Kidney glomerular epithelial cell (primary cell): ENCODE measurements at regions not wholly inside any gene's neighbourhood (a gene's known extent, or its start where the extent isn't known, plus 50 kb on each side); places are given as distances from the start of the nearest gene placed in this dataset.
"Not testable (repeated sequence)": the region's sequence is repeated elsewhere in the genome, so short reads cannot be mapped to it uniquely, and the experiment has no call there.

ENCODE experiments used
- DNase-seq: peaks from one replicate; lab custom pipeline; 2025; lab: John Stamatoyannopoulos, UW

- not testable (repeated sequence) for DNase-seq
Observed at GRCh38 chr1:120617493-120617892, 106.3 kb upstream of the NBPF26 start.

GRCh38 chr1:120619867-120620692, 103.7 kb upstream of the NBPF26 start:
- not testable (repeated sequence) for DNase-seq

DNA sequence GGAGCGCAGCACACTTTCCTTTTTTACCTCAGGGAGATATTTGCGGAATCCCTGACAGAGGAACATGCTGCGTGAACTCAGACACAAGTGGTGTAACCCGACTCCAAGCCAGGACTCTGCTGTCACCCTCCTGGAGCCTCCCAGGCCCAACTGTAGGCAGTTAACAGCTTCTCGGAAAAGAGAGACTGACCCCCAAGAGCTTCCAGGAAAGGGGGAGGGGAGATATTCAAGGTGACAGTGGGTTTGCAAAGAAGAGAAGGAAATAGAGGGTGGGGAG, 103.1 kb upstream of the NBPF26 start:
- DNase-seq, result not testable (repeated sequence)

- not testable (repeated sequence) for DNase-seq
Observed at GRCh38 chr1:120621278-120621677, 102.5 kb upstream of the NBPF26 start.

DNA sequence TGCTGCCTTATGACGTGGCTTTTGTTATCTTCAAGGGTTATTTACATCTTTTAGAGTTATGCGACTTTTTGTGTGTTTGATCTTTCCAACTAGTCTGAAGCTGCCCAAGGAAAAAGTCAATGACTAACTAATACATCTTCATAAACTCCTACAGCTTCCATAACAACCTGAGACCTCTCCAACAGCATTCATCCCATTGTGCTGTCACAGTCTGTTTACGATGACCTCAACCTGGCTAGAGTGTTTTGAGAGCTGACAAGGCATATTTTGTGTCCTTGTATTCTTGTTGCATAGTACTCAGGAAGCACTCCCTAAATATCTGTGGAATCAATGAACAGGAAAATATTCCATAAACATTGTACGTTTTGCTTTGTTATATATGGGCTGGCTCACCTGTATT, 100.2 kb upstream of the NBPF26 start:
- DNase-seq, result not testable (repeated sequence)

DNA sequence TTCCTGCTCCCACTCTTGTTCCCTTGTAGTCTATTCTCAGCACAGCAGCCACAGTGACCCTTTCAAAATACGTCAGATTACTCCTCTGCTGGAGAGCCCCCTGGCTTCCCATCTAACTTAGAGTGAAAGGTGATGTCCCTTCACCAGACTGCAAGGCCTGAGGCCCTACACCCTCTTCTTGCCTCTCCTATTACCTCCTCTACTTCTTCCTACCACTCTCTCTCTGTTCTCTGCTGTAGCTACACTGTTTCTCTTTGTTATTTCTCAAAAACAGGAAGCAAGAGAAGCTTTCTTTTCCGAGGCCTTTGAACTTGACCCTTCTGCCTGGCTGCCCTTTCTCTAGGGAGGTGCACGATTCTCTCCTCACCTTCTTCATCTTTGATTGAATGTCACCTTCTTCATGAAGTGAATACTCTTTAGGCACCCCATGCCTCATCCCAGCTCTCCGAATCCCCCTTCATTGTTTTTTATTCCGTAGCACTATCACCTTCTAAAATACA, 99.1 kb upstream of the NBPF26 start:
- not testable (repeated sequence) for DNase-seq

DNA sequence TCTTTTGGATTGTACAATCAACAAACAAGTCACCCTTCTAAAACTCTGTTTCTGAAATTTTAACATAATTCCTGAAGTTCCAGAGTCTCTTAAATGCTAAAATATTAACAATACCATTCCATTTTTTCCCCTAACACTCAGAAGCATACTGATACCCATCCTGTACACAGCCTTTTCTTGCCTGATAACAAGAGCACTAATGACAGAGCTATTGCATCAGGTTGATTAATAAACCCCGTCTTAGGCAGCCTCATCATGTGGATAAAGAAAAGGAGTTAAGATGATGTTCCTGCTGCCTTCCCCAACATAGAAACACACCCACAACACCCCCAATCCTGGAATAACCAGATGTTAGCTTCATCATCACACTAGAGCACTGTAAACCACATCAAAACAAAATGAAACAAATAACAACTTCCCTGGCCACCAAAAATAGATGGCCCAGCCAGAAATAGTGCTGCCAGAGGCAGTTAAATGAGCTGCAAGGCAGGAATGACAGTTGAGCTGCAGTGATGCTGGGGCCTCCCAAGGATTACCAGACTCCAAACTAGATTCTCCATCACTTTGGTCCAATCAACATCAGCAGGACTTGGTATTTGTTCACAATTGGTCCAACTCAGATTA, 93.8 kb upstream of the NBPF26 start:
- DNase-seq, result not testable (repeated sequence)

GRCh38 chr1:120634816-120635806, 88.6 kb upstream of the NBPF26 start:
- DNase-seq, result not testable (repeated sequence)

DNA sequence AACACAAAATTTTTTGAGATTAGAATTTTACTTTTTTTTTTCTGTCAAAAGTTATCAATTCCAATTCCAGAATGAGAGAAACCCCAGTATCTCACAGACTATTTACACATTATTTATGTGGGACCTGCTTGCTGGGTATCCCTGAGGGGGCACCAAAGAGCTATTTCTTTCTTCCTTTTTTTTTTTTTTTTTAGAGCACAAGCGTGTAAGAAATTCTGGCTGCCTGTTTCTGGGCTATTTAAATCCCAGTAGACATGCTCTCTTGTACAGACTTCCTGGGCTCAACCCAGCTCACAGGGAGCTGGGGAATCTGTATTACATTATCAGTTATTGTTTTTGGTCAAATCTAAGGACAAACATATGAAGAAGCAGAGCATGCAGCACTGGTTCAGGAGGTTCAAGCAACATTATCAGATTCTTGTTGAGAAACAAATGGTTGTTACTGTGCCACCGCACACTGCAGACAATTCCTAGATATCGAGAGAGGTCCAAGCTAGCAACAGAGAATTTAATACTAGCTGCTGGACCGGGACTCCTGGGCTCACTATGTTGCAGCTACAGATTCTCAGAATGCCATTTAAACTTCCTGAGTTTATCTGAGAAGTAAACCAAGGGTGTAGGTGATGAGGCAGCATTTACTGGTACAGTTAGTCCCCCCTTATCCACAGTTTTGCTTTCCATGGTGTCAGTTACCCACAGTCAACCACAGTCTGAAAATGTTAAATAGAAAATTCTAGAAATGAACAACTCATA, 83.3 kb upstream of the NBPF26 start:
- DNase-seq, result not testable (repeated sequence)

- DNase-seq, result not testable (repeated sequence)
Observed at GRCh38 chr1:120641014-120641302, 82.8 kb upstream of the NBPF26 start.

GRCh38 chr1:120647182-120647581, 76.6 kb upstream of the NBPF26 start:
- DNase-seq, result not testable (repeated sequence)

GRCh38 chr1:120648915-120649623, 74.7 kb upstream of the NBPF26 start:
- not testable (repeated sequence) for DNase-seq

DNA sequence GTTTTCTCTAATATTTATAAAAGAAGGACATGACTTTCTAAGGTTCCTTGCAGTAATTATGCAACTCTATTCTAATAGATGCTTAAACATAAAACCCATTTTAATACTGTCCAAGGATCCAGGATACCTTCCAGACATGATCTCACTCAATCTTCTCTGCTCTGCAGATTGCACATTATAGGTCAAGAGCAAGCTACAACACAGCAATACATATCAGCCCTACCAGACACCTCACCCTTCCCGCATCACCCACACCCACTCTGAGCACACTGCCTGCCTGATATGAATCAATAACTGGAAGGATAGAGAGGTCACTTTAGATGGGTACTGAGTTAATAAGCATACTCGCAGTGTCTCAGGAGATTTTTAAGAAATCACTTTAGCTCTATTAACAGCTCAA, 74.0 kb upstream of the NBPF26 start:
- DNase-seq, result not testable (repeated sequence)

GRCh38 chr1:120654114-120654513, 69.6 kb upstream of the NBPF26 start:
- DNase-seq, result not testable (repeated sequence)

DNA sequence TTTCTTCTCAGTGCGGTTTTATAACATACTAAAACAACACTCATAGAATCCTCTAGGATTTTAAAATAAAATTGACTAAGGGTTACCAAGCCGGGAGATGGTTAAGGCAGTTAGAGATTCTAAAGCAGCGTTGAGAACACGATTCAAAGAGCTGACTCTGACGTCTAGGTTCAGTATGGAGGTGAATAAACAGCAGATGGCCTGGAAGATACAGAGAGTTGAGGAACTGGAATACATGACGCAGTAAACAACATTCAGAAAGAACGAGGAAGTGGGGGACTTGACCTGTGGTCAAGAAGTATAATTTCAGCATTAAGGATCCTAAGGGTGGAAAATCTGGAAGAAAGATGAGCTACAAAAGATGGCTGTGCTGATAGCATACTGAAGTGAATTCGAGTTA, 68.4 kb upstream of the NBPF26 start:
- DNase-seq, result not testable (repeated sequence)

DNA sequence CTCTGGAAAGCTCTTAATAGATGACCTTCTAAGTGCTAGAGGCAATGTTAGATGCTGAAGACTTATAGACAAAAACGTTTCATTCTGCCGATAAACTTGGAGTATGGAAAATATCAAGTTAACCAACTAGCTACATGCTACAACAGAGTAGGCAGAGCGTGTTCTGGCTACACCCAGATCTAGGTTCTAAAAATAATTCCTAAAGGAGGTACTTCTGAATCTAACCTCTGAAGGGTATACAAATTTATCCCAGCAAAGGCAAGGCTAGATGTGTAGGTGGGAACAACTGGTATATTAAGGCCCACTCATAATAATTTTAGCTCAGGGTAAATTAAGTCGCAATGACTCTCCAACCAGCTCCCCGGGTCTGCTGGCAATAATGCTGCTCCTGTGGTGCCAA, 67.6 kb upstream of the NBPF26 start:
- DNase-seq, result not testable (repeated sequence)

- DNase-seq, result not testable (repeated sequence)
Observed at GRCh38 chr1:120657804-120658203, 65.9 kb upstream of the NBPF26 start.

DNA sequence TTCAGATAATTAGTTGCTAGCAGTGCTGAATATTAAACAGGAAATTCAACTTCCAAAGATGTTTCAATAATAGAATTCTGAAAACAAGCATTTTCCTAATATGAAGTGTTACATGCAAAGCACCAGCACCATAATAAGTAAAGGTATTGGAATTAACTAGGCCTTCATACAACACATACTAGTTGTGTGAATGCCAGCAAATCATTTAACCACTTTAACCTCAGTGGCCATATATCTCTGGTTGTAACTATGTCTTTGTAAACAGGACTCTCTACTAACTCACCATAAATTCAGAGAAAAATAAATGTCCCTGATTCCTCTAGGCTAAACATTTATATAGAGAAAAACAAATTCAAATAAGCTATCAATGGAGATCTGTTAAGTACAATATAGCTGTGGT, 65.1 kb upstream of the NBPF26 start:
- not testable (repeated sequence) for DNase-seq

DNA sequence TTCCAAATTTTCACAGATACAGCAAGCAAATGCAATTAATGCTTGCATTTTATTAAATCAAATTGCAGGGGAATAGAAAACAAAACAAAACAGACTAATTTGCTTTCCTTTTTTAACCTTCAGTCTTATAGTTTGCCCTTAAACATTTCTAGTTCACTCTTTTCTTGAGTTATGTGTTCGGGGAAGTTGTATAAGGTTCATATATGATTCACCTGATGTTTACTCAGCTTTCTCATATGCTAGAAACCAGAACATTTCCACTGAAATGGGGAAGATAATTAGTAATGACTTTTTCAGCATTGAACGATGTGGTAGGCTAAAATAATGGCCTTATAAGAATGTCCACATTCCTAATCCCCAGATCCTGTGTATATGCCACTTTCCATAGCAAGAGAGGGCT, 64.6 kb upstream of the NBPF26 start:
- DNase-seq, result not testable (repeated sequence)

- DNase-seq, result not testable (repeated sequence)
Observed at GRCh38 chr1:120664376-120665249, 59.1 kb upstream of the NBPF26 start.
